NCI-H128 (cell line): ENCODE measurements at regions not wholly inside any gene's neighbourhood (a gene's known extent, or its start where the extent isn't known, plus 50 kb on each side); places are given as distances from the start of the nearest gene placed in this dataset.

ENCODE experiments used
- DNase-seq: peaks from one replicate; lab custom pipeline; 2025; ENCODE audit not compliant: unreplicated experiment; lab: John Stamatoyannopoulos, UW

DNA sequence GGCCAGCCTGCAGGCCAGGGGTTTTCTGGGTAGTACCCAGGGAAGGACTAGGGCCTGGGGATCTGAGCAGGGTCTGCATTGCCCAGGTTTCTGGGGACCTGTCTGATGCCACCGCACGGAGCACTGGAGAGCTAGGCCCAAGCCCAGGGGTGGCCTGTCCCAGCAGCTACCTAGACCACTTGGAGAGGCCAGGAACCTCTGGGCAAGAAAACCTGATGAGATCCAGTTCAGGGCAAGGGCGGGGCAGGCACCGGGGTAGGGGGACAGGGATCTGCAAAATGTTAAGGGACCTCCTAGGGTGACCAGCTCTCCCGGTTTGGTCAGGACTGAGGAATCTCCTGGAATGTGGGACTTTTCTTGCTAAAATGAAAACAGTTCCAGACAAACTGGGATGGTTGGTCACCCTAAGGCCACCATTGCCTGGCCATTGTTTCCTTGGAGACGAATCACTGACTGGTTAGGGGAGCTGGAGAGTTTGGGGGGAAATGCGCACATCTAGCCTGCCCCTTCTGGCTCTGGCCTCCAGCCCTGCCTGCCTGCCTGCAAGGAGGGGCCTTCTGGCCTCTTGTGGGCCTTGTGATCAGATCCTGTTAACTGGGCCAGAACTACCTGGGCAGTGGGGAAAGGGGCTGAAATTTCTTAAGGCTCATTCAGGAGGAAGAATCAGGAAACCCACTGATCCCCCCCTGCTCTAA lies 117.4 kb upstream of the TLE3 start:
- DNase-seq, result no peak

DNA sequence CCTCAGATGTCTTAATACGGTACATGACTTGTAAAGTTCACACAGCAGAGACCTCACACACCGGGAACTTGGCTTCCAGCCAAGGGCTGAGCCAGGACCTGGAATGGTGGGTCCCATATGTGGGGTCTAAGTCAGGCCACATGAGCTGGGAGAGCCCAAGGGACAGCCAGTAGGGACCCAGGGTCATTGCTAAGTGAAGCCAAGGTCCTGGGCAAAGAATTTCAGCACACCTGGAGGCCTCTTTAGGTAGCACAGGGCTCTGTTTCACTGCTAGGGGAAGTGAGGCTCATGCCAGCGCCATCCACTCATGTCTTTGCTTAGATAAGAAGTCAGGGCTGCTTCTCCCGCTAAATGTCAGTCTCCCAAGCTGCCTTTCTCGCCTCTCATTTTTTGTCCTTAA lies 116.6 kb upstream of the TLE3 start:
- no peak for DNase-seq

DNA sequence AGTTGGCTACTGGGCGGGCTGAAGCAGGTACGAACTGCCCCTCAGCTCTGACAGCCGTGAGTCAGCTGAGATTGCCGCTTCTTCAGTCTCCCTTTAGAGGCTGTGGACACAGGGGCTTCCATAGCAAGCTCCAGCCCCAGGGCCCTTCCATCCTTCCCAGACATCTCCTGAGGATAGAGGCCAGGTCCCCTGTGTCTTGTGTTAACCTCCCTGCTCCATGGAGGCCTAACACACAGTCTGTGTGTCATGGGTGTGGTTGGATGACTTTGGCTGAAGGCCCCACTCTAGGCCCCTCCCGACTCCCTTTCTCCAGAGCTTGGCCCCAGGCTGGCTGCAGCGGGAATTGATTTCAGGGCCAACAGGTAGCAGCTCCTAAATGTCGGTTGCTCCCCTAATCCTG lies 116.1 kb upstream of the TLE3 start:
- DNase-seq, result no peak

DNA sequence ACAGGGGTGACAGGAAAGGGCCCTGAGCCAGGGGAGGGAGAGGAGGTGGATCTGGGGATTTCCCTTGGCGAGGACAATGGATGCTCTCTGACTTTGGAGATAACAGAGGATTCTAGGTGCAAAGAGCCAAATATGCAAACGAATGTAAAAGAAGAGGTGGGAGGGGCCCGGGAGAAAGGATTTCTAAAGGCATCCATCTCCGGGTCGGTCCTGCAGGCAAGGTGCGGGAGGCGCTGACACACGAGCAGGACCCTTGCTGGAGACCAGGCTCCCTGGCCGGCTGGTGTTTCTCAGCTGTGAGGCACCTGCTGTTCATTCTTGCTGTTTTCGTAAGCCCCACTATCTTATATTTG lies 115.2 kb upstream of the TLE3 start:
- no peak for DNase-seq

DNA sequence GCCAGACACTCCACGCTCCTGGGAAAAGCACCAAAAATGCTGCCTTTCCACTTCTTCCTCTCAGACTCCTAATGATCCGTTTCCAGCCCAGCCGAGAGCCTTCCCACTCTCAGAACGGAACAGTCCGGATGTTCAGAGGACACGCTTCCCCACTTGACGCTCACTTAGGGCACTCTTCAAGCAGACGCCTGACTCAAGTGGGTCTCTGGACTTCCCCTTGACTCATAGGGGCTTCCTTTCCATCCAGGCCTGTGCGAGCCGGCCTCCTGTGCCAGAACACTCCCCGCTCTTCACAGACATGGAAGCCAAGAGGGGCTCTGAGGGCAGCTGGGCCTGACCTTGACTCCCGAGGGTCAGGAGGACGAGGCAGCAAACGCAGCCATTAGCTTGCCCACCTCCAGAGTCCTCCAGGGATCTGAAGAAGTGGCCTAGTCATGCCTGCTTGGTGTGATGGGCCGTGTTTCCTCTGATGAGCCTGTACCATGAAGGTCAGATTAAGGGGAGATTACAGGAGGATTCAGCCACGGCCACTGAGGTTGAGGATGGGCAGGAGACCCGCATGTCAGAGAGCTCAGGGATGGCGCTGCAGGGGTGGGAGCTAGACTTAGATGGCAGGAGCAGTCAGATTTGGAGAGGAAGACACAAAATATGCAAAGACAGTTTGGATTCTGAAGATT lies 114.7 kb upstream of the TLE3 start:
- DNase-seq, result no peak

DNA sequence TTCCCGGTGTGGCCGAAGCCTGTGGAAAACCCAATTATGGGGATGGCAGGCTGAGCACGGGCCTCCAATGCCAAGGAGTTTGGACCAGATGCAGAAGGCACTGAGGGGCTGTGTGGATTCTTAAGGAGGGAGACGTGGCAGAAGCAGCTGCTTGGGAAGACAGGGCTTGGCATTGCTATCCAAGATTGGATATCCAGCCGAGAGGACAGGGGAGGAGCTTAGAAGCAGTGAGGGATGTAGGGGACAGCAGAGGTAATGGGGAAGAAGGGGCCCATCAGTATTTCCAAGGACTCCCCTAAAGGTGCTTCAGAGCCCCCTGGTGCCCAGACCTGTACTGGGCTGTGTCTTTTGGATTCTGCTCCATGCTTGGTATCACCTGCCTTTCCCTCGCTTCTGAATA lies 112.8 kb upstream of the TLE3 start:
- DNase-seq, result no peak

DNA sequence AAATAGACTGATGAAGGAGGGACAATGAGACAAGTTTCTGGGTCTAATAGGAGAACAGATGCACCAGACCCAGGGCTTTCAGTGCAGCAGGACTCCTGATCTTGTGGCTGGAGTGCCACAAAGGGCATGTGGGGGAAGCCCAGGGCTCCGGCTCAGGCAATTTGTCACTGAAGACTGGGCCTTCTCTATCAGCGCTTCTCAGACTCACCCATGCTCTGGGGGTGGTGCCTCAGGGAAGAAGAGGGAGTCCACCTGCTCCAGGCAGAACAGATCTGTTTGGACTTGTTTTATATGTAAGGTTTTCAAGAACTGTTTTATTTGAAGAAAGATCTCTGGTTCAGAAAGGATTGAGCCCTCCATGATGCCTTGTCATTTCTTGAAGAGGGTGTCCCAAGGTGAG lies 112.4 kb upstream of the TLE3 start:
- no peak for DNase-seq

DNA sequence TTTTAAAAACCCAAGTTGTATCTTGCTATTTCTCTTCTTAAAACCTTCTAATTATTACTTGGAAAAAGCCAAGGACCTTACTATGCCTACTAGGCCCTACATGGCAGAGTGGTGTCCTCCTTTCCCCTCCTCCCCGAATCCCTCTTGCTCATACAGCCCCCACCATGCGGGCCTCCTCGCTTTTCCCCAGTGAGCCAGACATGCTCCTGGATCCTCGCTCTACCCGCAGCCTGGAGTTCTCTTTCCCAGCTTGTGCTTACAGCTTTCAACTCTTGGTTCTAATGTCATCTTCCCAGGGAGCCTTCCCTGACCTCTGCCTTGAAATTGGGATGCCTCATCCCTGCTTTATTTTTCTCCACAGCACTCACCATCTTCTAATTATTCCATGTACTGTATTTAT lies 111.8 kb upstream of the TLE3 start:
- DNase-seq, result no peak

DNA sequence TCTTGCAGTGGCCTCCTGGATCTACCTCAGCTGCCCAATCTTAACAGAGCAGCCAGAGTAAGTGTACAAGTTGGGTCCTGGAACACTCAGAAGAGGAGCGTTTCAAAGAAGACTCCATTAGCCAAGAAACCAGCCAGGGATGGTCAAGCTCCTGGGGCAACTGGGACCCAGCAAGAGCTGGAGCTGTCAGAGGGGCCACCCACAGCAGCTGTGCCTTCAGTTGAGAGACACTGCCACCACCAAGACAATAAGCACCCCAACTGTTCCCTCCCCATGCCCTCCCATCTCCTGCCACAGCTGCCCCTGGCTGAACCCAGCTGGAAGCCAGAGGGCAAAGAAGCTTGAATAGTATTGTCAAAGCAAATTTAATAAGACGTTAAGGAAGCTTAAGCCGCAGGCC lies 110.6 kb upstream of the TLE3 start:
- no peak for DNase-seq

DNA sequence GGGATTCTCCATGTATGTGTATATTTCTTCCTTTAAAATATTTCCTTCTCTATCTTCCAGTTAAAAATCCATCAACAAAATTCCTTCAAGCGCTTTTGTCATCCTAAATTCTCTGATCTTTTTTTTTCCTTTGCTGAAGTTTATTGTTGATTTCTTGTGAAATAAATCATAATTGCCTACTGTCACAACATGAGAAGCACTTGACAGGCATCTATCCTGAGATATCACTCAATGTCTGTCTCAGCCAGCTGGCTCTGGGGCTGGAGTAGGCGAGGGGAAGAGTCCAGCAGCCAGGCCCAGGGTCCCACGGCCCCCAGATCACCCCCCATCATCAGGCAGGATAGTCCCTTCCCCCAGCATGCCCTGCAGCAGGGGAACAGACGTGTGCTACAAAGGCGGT lies 109.0 kb upstream of the TLE3 start:
- DNase-seq, result no peak

DNA sequence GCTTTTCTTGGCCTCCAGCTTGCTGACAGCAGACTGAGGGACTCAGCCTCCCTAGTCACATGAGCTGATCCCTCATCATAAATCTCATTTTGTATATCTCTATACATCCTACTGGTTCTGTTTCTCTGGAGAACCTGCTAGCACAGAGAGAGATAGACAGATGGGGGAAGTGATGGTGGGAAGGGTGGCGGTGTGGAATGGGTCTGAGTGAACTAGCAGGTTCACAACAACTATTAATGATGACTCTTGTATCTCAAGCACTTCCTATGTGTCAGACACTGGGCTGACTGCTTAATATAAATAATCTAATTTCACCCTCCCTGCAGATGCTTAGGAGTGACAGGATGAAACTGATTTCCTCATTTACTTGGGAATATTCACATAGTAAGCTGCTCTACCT lies 106.9 kb upstream of the TLE3 start:
- no peak for DNase-seq

DNA sequence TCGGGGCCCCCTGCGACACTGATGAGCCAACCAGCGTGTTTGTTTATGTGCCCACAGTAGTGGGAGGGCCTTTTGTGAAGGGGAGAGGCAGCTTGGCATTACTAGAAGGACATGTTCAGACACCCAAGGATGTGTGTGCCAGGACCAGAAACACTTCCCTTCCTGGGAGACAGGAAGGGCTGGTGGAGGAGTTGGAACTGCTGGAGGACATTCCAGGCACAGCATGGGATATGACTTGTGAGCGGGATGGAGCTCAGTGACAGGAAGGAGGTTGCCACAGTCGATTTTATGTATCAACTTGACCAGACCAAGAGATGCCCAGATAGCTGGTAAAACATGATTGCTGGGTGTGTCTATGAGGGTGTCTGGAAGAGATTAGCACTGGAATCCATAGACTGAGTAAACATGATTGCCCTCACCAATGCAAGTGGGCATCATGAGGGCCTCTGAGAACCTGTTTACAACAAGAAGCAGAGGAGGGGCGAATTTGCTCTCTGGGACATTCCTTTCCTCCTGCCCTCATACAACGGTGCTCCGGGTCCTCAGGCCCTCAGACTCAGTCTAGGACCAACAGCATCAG lies 106.4 kb upstream of the TLE3 start:
- no peak for DNase-seq

DNA sequence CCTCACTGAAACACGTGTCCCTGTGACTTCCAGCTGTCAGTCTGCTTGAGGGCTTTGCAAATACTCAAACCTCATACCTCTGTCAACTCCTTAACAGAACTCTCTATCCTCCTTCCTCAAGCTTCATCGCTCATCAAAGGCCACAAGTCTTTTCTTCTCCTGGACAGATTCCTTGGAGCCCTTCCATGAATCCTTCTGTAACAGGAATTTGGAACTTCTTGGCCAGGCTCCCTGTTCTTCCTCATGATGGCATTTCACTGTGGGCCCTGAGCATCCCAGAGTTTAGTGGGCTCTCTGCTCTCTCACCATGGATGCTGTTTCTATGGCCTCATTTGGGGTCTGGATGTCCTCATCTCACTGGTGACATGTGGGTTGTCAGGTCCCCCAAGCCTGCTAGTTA lies 105.0 kb upstream of the TLE3 start:
- DNase-seq, result no peak

DNA sequence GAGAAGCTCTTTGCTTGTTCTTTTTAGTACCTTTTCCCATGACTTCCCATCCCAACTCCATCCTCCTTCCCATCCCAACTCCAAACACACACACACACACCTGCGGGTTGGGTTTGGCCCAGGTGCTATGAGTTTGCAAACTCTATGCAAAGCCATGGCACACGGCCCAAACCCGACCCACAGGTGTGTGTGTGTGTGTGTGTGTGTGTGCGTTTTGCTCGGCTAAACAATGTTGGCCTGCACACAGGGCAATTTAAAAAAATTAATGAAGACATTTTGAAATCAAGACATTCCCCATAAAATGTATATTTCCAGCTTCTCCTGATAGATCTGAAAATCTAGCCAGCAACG lies 103.7 kb upstream of the TLE3 start:
- no peak for DNase-seq

DNA sequence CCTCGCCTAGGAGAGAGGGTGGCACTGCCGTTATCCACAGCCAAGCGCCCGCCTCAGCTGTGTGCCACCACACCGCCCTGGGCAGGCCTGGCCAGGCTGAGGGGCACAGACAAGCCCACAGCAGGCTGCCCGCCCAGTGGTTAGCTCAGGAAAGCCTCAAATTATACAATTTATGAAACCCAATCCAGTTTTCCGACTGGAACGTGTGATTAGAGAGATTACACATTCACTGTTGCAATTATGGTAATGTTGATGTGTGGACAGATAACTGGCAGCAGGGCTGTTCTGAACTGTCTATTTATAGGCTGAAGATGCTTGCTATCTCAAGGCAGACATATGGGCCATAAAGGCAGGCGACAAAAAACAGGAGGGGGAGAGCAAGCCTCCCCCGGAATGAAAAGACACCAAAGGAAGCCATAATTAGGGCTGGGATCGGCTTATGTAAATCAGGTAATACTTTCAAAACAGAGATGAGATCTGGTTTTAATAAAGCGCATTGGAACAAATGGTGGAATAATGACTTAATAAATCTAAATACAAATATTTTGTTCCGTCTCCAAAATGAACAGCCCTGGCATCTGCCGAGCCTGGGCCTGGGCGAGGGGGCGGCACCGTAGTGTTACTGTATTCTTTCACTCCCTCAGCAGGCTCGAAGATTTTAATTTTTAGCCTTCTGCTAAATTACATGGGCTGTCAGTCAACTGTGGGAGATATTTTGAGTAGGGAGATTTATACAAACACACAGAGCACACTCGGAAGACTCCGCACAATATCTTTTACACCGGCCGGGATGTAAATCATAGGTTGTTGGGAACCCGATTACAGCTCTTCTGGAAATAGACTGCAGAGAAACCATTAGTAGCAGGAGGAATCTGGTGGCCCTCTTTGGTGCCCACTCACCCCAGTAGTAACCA lies 103.1 kb upstream of the TLE3 start:
- no peak for DNase-seq

DNA sequence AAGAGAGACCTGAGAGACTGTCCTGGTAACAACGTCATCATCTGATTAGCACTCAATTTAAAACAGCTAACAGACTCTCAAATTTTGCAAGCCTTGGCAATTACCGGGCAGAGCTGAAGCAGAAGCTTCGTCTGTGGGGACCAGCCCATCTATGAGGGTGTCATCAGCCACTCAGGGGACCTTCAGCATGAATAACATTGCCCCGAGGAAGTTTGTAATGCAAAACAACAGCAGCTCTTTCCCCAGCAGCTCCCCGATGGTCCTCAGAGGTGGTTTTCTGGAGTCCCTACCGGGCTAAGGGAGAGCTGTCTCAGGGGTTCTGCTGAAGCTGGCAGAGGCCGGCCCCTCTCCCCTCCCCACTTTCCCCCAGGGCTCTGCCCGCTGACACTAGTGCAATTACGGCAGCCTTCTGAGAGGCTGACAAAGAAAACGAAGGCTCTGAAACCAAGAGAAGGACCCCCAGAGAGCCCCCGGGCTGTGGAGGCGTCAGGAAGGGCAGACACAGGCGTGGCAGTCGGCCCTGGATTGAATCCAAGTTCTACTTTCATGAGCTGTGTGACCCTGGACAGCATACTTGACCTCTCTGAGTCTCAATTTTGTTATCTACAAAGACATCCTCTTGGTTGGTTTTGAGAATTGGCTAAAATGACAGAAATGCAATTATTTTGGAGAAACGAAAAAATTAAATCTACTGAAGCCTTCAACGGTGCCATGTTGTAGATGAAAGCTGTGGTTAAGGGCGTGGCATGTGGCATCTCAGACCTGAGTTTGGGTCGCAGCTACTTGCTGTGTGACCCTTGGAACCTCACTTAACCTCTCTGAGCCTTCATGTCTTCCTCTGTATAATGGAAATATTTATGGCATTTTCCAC lies 102.1 kb upstream of the TLE3 start:
- no peak for DNase-seq

DNA sequence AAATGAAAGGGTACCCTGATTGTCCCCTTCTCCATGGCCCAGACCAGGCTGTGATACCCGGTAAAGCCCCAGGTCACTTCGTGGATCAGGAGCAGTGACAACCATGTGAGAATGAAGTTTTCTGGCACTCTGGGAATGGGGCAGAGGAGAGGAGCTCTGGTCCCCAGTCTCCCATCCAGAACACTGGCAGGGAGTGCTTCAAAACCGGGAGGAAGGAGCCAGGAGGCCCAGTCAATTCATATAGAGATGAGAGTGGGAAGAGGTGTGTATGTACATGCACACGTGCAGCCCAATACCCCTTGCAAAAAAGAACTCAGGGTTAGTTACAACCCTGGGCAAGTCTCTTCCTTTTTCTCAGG lies 101.4 kb upstream of the TLE3 start:
- DNase-seq, result no peak

DNA sequence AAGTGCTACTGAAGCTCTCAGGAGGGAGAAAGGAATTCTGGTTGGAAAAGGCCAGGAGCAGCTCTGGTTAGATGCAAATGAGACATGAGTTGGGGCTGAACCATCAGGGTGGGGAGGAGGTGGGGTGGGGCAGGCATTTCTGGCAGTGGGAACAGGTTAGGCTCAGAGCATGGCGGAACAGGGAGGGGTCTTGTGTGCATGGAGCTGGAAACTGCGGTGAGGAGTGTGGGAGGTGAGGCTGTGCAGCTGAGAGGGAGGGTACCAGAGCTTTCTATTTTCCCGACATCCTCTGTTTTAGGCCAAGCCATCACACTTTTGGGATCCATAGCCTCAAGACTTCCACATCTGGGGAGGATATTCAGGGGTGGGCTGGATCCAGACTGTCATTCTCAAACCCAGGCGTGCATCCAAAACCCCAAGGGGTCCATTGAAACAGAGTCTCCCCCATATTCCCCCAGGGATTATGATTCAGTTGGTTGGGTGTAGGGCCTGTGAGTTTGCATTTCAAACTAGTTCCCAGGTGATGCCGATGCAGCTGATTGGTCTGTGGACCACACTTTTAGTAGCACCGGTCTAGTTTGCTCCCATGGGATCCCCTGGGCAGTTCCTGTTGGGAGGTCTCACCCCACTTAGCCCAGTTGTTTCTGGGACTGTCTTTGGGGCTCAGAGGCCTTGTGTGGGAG lies 100.9 kb upstream of the TLE3 start:
- DNase-seq, result no peak

DNA sequence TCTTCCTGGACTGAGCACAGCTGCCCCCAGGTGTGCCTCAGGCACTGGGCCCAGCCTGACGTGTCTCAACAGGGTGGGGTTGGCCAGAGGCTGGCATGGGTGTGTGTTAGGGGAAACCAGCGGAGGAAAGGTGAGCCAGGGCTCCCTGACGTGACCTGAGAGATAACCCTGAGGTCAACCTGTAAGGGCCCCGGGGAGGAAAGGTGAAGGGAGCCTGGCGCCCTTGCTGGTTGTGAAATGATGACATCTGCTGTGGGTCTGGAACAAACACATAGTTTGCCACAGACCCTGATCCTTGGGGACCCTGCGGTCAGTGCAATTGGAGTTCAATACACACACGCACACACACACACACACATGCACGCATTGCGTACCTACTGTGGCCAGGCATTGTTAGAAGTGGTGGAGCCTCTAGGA lies 100.2 kb upstream of the TLE3 start:
- no peak for DNase-seq

DNA sequence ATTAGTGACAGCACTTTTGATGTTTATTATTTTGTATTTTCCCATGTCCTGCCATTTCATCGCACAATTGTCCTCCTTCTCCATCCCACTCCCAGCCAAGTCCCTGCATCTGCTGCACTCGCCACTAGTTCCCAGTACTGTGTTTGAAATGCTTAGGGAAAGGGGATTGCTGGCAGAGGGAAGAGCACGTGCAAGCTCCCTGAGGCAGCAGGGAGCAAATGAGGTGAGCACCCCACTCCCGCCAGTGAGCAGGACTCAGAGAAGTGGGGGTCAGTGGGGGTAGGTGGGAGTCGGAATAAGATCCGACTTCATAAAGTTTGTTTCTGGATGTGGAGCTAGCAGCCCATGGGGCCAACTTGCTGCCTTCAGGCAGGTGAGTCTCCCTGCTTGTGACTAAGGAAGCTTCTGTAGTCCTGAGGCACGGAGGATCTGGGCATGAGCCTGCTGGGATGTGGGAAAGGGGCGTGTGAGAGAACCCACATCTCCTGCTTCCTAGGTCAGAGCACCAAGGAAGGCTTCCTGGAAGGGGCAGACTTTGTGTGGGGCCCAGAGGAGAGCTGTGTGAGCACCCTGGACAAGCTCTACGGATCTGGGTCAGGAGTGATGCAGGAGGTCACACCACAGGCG lies 99.7 kb upstream of the TLE3 start:
- DNase-seq, result no peak
